H9 (cell line): ENCODE measurements at regions not wholly inside any gene's neighbourhood (a gene's known extent, or its start where the extent isn't known, plus 50 kb on each side); places are given as distances from the start of the nearest gene placed in this dataset.

Experiments used
- DNase-seq: peaks from one replicate; pipeline ENCODE4 v3.0.0-alpha.2; 2017
- H2AFZ ChIP-seq: one replicate; pipeline ENCODE4 v1.6.1; 2013; ENCODE audit warnings: mild to moderate bottlenecking, low read length, control low read depth, moderate library complexity
- H2AK5ac ChIP-seq: 2 replicates; pipeline ENCODE4 v1.6.1; 2013; ENCODE audit warnings: low read length, control low read depth, mixed read lengths; ENCODE audit not compliant: insufficient read length
- H2BK120ac ChIP-seq: one replicate; pipeline ENCODE4 v1.6.1; 2013; ENCODE audit warnings: low read depth, mild to moderate bottlenecking, low read length, control low read depth, inconsistent platforms; ENCODE audit not compliant: poor library complexity, severe bottlenecking
- H2BK12ac ChIP-seq: 2 replicates; pipeline ENCODE4 v1.6.1; 2013; ENCODE audit warnings: low read length, control low read depth, mixed read lengths, low read depth; ENCODE audit not compliant: insufficient read length
- H2BK15ac ChIP-seq: 2 replicates; pipeline ENCODE4 v1.6.1; 2013; ENCODE audit warnings: low read depth, low read length, control low read depth
- H2BK20ac ChIP-seq: one replicate; pipeline ENCODE4 v1.6.1; 2013; ENCODE audit warnings: low read depth, mild to moderate bottlenecking, low read length, control low read depth, inconsistent platforms; ENCODE audit not compliant: poor library complexity, severe bottlenecking
- H2BK5ac ChIP-seq: 2 replicates; pipeline ENCODE4 v1.6.1; 2013; ENCODE audit warnings: low read length, control low read depth, mixed read lengths; ENCODE audit not compliant: insufficient read length
- H3K14ac ChIP-seq: 2 replicates; pipeline ENCODE4 v1.6.1; 2013; ENCODE audit warnings: low read length, control low read depth; ENCODE audit not compliant: insufficient read depth
- H3K18ac ChIP-seq: 2 replicates; pipeline ENCODE4 v1.6.1; 2013; ENCODE audit warnings: low read depth, mild to moderate bottlenecking, mixed read lengths, low read length, control low read depth; ENCODE audit not compliant: insufficient read length
- H3K23ac ChIP-seq: 2 replicates; pipeline ENCODE4 v1.6.1; 2013; ENCODE audit warnings: low read length, control low read depth, mixed read lengths, low read depth; ENCODE audit not compliant: insufficient read length
- H3K23me2 ChIP-seq: 2 replicates; pipeline ENCODE4 v1.6.1; 2013; ENCODE audit warnings: low read depth, mild to moderate bottlenecking, mixed read lengths, low read length, control low read depth; ENCODE audit not compliant: insufficient read length, poor library complexity, severe bottlenecking
- H3K27ac ChIP-seq: 2 replicates; pipeline ENCODE4 v1.5.1; 2013; ENCODE audit warnings: low read length, control low read depth, mixed read lengths, low read depth; ENCODE audit not compliant: insufficient read length
- H3K27me3 ChIP-seq: 2 replicates; pipeline ENCODE4 v1.6.1; 2013; ENCODE audit warnings: low read length, control low read depth, inconsistent platforms; ENCODE audit not compliant: insufficient read depth
- H3K4ac ChIP-seq: 2 replicates; pipeline ENCODE4 v1.6.1; 2013; ENCODE audit warnings: low read depth, mild to moderate bottlenecking, control low read depth, inconsistent platforms, low read length, moderate library complexity
- H3K4me1 ChIP-seq: 2 replicates; pipeline ENCODE4 v1.6.1; 2013; ENCODE audit warnings: low read length, control low read depth, inconsistent platforms; ENCODE audit not compliant: insufficient read depth
- H3K4me2 ChIP-seq: 2 replicates; pipeline ENCODE4 v1.6.1; 2013; ENCODE audit warnings: low read length, control low read depth, mixed read lengths; ENCODE audit not compliant: insufficient read length, insufficient read depth
- H3K56ac ChIP-seq: 2 replicates; pipeline ENCODE4 v1.6.1; 2013; ENCODE audit warnings: low read depth, mild to moderate bottlenecking, mixed read lengths, low read length, control low read depth; ENCODE audit not compliant: insufficient read length
- H3K79me1 ChIP-seq: 2 replicates; pipeline ENCODE4 v1.6.1; 2013; ENCODE audit warnings: low read depth, mild to moderate bottlenecking, moderate library complexity, low read length, control low read depth, inconsistent platforms; ENCODE audit not compliant: insufficient read depth, poor library complexity, severe bottlenecking
- H3K79me2 ChIP-seq: 2 replicates; pipeline ENCODE4 v1.6.1; 2013; ENCODE audit warnings: low read length, control low read depth, inconsistent platforms; ENCODE audit not compliant: insufficient read depth
- H3K9ac ChIP-seq: 2 replicates; pipeline ENCODE4 v1.6.1; 2013; ENCODE audit warnings: low read length, control low read depth, mixed read lengths; ENCODE audit not compliant: insufficient read length; ENCODE audit errors: extremely low read depth
- H3K9me3 ChIP-seq: one replicate; pipeline ENCODE4 v1.6.1; 2013; ENCODE audit warnings: low read depth, low read length, inconsistent platforms; ENCODE audit not compliant: control insufficient read depth
- H3T11ph ChIP-seq: one replicate; pipeline ENCODE4 v1.6.1; 2013; ENCODE audit warnings: mild to moderate bottlenecking, low read length, control low read depth, inconsistent platforms
- H4K20me1 ChIP-seq: one replicate; pipeline ENCODE4 v1.6.1; 2013; ENCODE audit not compliant: control insufficient read depth, insufficient read length, insufficient read depth
- H4K5ac ChIP-seq: 2 replicates; pipeline ENCODE4 v1.6.1; 2013; ENCODE audit warnings: low read depth, mild to moderate bottlenecking, mixed read lengths, low read length, control low read depth; ENCODE audit not compliant: insufficient read length
- H4K8ac ChIP-seq: replicated peaks from 2 replicates; pipeline ENCODE4 v1.6.1; 2013; ENCODE audit warnings: low read length, control low read depth, mixed read lengths, low read depth; ENCODE audit not compliant: insufficient read length
- H4K91ac ChIP-seq: 2 replicates; pipeline ENCODE4 v1.6.1; 2013; ENCODE audit warnings: low read depth, mild to moderate bottlenecking, moderate library complexity, mixed read lengths, low read length, control low read depth; ENCODE audit not compliant: insufficient read length
- H3K27ac Mint-ChIP-seq, 3 experiments: 2 replicates in 2 of 3; 3 replicates in 1 of 3; pipeline ENCODE4 v1.8.0; 2020 to 2021; ENCODE audit warnings: mixed read lengths in 3 of 3, mild to moderate bottlenecking in 1 of 3, moderate library complexity in 1 of 3
- H3K27me3 Mint-ChIP-seq: 2 replicates; pipeline ENCODE4 v1.8.0; 2021; ENCODE audit warnings: low read depth, mild to moderate bottlenecking, moderate library complexity, mixed read lengths
- H3K36me3 Mint-ChIP-seq, 3 experiments: 2 replicates in 2 of 3; 3 replicates in 1 of 3; pipeline ENCODE4 v1.8.0; 2020 to 2021; ENCODE audit warnings: low read depth in 3 of 3, mixed read lengths in 3 of 3; ENCODE audit not compliant: insufficient read depth in 1 of 3
- H3K4me1 Mint-ChIP-seq, 2 experiments: 2 replicates each; pipeline ENCODE4 v1.8.0; 2020; ENCODE audit warnings: mixed read lengths in 2 of 2
- H3K4me3 Mint-ChIP-seq, 2 experiments: 2 replicates in 1 of 2; 3 replicates in 1 of 2; pipeline ENCODE4 v1.8.0; 2020 to 2021; ENCODE audit warnings: mild to moderate bottlenecking in 2 of 2, mixed read lengths in 2 of 2, moderate library complexity in 1 of 2
- H3K9me3 Mint-ChIP-seq, 2 experiments: 2 replicates in 1 of 2; 3 replicates in 1 of 2; pipeline ENCODE4 v1.8.0; 2020; ENCODE audit warnings: mild to moderate bottlenecking in 2 of 2, mixed read lengths in 2 of 2, moderate library complexity in 1 of 2
- WGBS: extraction: QIAGEN DNeasy Blood & Tissue Kit; methylation state at CpG from one replicate; pipeline ENCODE4 v1.1.7; 2013; ENCODE audit warnings: missing lambda C conversion rate, low lambda C conversion rate, mixed read lengths; ENCODE audit not compliant: insufficient read length; ENCODE audit errors: extremely low coverage; 5-methylcytosine and 5-hydroxymethylcytosine counted together
- TF ChIP-seq, protein P1 (sequence below): fragments of 200-600 bp; sonication (generic); conservative IDR thresholded peaks from 3 replicates; pipeline ENCODE4 v1.8.0; 2021; ENCODE audit warnings: antibody characterized with exemption, mild to moderate bottlenecking

DNA sequence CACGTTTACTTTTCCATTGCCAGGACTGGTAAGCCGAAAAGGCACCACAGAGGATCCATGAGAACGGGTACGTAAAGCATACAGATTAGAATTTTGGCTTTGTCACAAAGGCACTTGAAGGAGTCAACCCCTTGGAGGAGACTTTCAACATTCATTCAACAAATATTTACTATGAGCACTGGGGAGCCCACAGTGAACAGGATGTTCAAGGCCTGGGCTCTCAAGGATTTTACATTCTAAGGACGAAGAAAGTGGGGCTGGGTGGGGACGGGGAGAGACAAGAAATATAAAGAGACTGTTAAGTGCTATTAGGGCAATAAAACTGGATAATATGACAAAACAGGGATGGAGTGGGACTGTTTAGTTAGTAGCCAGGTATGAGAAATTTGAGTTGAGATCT lies 66.0 kb downstream of the KLF4 start:
- Histone ChIP-seq H3K27me3 (no peaks in the 10 kb centered on the region), H3K4me2 (no peak overlapping the region), H3K23ac (no peak overlapping the region), H3K79me1 (no peaks in the 10 kb centered on the region), H3K9me3 (no peaks in the 10 kb centered on the region), H3T11ph (no peak overlapping the region), H3K79me2 (no peaks in the 10 kb centered on the region), H4K8ac (no peak overlapping the region), H2AFZ (no peak overlapping the region), H3K23me2 (no peaks in the 10 kb centered on the region), H2BK12ac (no peak overlapping the region), H3K9ac (no peak overlapping the region), H4K91ac (no peak overlapping the region), H4K20me1 (no peaks in the 10 kb centered on the region), H3K18ac (no peak overlapping the region), H3K14ac (no peak overlapping the region), H3K56ac (no peak overlapping the region), H2BK5ac (no peak overlapping the region), H2BK20ac (no peak overlapping the region), H4K5ac (no peak overlapping the region), H2BK15ac (no peak overlapping the region), H2BK120ac (no peak overlapping the region), H3K4me1 (no peaks in the 10 kb centered on the region), H3K27ac (no peak overlapping the region), H2AK5ac (no peak overlapping the region), H3K4ac (no peak overlapping the region)
- no peak for DNase-seq
- Mint-ChIP-seq H3K27ac (no peak overlapping the region; a peak in 1 of 7 replicates), H3K4me3 (no peak overlapping the region), H3K36me3 (peaks cover 0 to 10% (median 1%) of the 10 kb centered on the region in 3 experiments; a peak in 4 of 7 replicates), H3K9me3 (peaks cover 2 to 5% of the 10 kb centered on the region in 2 experiments; a peak in 2 of 5 replicates), H3K27me3 (peaks cover 24% of the 10 kb centered on the region), H3K4me1 (peaks cover 5 to 12% of the 10 kb centered on the region in 2 experiments; a peak in 3 of 4 replicates)
- no CpG with 5 or more reads among the region's 6 CpGs for WGBS
- TF ChIP-seq, protein P1, sequence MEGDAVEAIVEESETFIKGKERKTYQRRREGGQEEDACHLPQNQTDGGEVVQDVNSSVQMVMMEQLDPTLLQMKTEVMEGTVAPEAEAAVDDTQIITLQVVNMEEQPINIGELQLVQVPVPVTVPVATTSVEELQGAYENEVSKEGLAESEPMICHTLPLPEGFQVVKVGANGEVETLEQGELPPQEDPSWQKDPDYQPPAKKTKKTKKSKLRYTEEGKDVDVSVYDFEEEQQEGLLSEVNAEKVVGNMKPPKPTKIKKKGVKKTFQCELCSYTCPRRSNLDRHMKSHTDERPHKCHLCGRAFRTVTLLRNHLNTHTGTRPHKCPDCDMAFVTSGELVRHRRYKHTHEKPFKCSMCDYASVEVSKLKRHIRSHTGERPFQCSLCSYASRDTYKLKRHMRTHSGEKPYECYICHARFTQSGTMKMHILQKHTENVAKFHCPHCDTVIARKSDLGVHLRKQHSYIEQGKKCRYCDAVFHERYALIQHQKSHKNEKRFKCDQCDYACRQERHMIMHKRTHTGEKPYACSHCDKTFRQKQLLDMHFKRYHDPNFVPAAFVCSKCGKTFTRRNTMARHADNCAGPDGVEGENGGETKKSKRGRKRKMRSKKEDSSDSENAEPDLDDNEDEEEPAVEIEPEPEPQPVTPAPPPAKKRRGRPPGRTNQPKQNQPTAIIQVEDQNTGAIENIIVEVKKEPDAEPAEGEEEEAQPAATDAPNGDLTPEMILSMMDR: no peak
